IMR-90 (cell line): ENCODE measurements at regions not wholly inside any gene's neighbourhood (a gene's known extent, or its start where the extent isn't known, plus 50 kb on each side); places are given as distances from the start of the nearest gene placed in this dataset.

ENCODE experiments used
- ATAC-seq: fragments of 200-7000 bp; cut with Tn5 transposase; 2 replicates; pipeline ENCODE4 v1.9.1; 2020; ENCODE audit warnings: low read depth, mild to moderate bottlenecking, moderate library complexity
- BruUV-seq: library from RNA; stranded (reverse); fragments of 400-500 nt; replicated peaks from 2 replicates; lab custom pipeline; 2021; lab: Mats Ljungman, UMichigan
- CTCF ChIA-PET: fragments of 300-600 bp; formaldehyde crosslinking; extraction: SDS; loops from one replicate; lab custom pipeline; 2021; ENCODE audit warnings: antibody characterized with exemption; lab: Yijun Ruan, JAX
- POLR2A ChIA-PET: fragments of 300-600 bp; sonication (Branson Sonifier 250); formaldehyde crosslinking; loops from one replicate; lab custom pipeline; 2022; ENCODE audit warnings: antibody characterized with exemption; ENCODE audit not compliant: unreplicated experiment; lab: Charles Lee
- DNase-seq: peaks from one replicate; pipeline ENCODE4 v3.0.0; 2013
- H2AFZ ChIP-seq: replicated peaks from 2 replicates; pipeline ENCODE3; 2013; ENCODE audit warnings: low read length, mild to moderate bottlenecking; ENCODE audit not compliant: poor library complexity
- H2AK5ac ChIP-seq: 2 replicates; pipeline ENCODE4 v1.6.1; 2013; ENCODE audit warnings: low read depth, low read length, inconsistent platforms
- H2AK9ac ChIP-seq: replicated peaks from 2 replicates; pipeline ENCODE3; 2013; ENCODE audit warnings: mild to moderate bottlenecking, low read depth, low read length, moderate library complexity; ENCODE audit not compliant: poor library complexity
- H2BK120ac ChIP-seq: 2 replicates; pipeline ENCODE4 v1.6.1; 2013; ENCODE audit warnings: low read depth, low read length, inconsistent platforms
- H2BK15ac ChIP-seq: 3 replicates; pipeline ENCODE4 v1.6.1; 2013; ENCODE audit warnings: low read depth, low read length, inconsistent platforms
- H2BK20ac ChIP-seq: 2 replicates; pipeline ENCODE4 v1.6.1; 2013; ENCODE audit warnings: low read depth, mild to moderate bottlenecking, inconsistent platforms, low read length, moderate library complexity
- H2BK5ac ChIP-seq: 2 replicates; pipeline ENCODE4 v1.6.1; 2013; ENCODE audit warnings: mild to moderate bottlenecking, low read depth, low read length, inconsistent platforms; ENCODE audit not compliant: poor library complexity, severe bottlenecking
- H3K14ac ChIP-seq: replicated peaks from 2 replicates; pipeline ENCODE4 v1.6.1; 2013; ENCODE audit warnings: low read depth, low read length, inconsistent platforms
- H3K18ac ChIP-seq: 2 replicates; pipeline ENCODE4 v1.6.1; 2013; ENCODE audit warnings: low read depth, low read length, control low read depth
- H3K23ac ChIP-seq: 2 replicates; pipeline ENCODE4 v1.6.1; 2013; ENCODE audit warnings: low read depth, low read length, inconsistent platforms
- H3K27ac ChIP-seq: 2 replicates; pipeline ENCODE4 v1.5.1; 2013; ENCODE audit warnings: mild to moderate bottlenecking, control low read depth, low read length; ENCODE audit not compliant: insufficient read depth
- H3K27me3 ChIP-seq: 2 replicates; pipeline ENCODE4 v1.6.1; 2013; ENCODE audit warnings: low read length; ENCODE audit not compliant: control insufficient read depth, insufficient read depth
- H3K36me3 ChIP-seq: 2 replicates; pipeline ENCODE4 v1.6.1; 2013; ENCODE audit warnings: low read length, mixed read lengths; ENCODE audit not compliant: control insufficient read depth, insufficient read depth
- H3K4ac ChIP-seq: 2 replicates; pipeline ENCODE4 v1.6.1; 2013; ENCODE audit warnings: low read depth, low read length, inconsistent platforms
- H3K4me1 ChIP-seq: 2 replicates; pipeline ENCODE4 v1.6.1; 2013; ENCODE audit warnings: low read length, mixed read lengths; ENCODE audit not compliant: control insufficient read depth, insufficient read depth
- H3K4me2 ChIP-seq: 2 replicates; pipeline ENCODE4 v1.6.1; 2013; ENCODE audit warnings: low read depth, mild to moderate bottlenecking, control low read depth, low read length, moderate library complexity
- H3K4me3 ChIP-seq: 2 replicates; pipeline ENCODE4 v1.5.1; 2013; ENCODE audit warnings: low read depth, mild to moderate bottlenecking, control low read depth, low read length, moderate library complexity; ENCODE audit not compliant: insufficient read depth
- H3K56ac ChIP-seq: 2 replicates; pipeline ENCODE4 v1.6.1; 2013; ENCODE audit warnings: low read length, inconsistent platforms; ENCODE audit not compliant: insufficient read depth; ENCODE audit errors: extremely low read depth
- H3K79me1 ChIP-seq, 2 experiments: 2 replicates each; pipeline ENCODE4 v1.6.1; 2013; ENCODE audit warnings: low read length in 2 of 2, inconsistent platforms in 1 of 2, low read depth in 1 of 2
- H3K9ac ChIP-seq: 2 replicates; pipeline ENCODE4 v1.6.1; 2013; ENCODE audit warnings: low read depth, low read length, control low read depth
- H3K9me1 ChIP-seq: 2 replicates; pipeline ENCODE4 v1.6.1; 2013; ENCODE audit warnings: low read length, inconsistent platforms; ENCODE audit not compliant: insufficient read depth
- H3K9me3 ChIP-seq: 2 replicates; pipeline ENCODE4 v1.6.1; 2013; ENCODE audit warnings: low read length; ENCODE audit not compliant: control insufficient read depth, insufficient read depth
- H4K20me1 ChIP-seq: 2 replicates; pipeline ENCODE4 v1.6.1; 2013; ENCODE audit warnings: low read length, inconsistent platforms; ENCODE audit not compliant: insufficient read depth
- H4K5ac ChIP-seq: 2 replicates; pipeline ENCODE4 v1.6.1; 2013; ENCODE audit warnings: mild to moderate bottlenecking, low read depth, low read length, control low read depth
- H4K8ac ChIP-seq, 2 experiments: 2 replicates each; pipeline ENCODE4 v1.6.1; 2013; ENCODE audit warnings: low read depth in 2 of 2, low read length in 2 of 2, control low read depth in 1 of 2, inconsistent platforms in 1 of 2
- H4K91ac ChIP-seq: 2 replicates; pipeline ENCODE4 v1.6.1; 2013; ENCODE audit warnings: low read depth, low read length, inconsistent platforms; ENCODE audit not compliant: insufficient read depth
- BHLHE40 ChIP-seq: fragments of 150-350 bp; IDR thresholded peaks from 2 replicates; pipeline ENCODE4 v1.6.1; 2016; ENCODE audit warnings: mild to moderate bottlenecking, low read depth, low read length
- ELK1 ChIP-seq: fragments of 150-350 bp; IDR thresholded peaks from 2 replicates; pipeline ENCODE4 v1.6.1; 2016; ENCODE audit warnings: low read depth, mild to moderate bottlenecking, low read length, moderate library complexity, borderline replicate concordance
- MAFK ChIP-seq: IDR thresholded peaks from 2 replicates; pipeline ENCODE4 v1.6.1; 2012; ENCODE audit warnings: low read depth, low read length, improper control_type of control experiment
- MAZ ChIP-seq: IDR thresholded peaks from 2 replicates; pipeline ENCODE4 v1.6.1; 2012; ENCODE audit warnings: low read depth, mild to moderate bottlenecking, low read length, improper control_type of control experiment, moderate library complexity, borderline replicate concordance
- MXI1 ChIP-seq: IDR thresholded peaks from 2 replicates; pipeline ENCODE4 v1.6.1; 2012; ENCODE audit warnings: low read depth, mild to moderate bottlenecking, low read length, moderate library complexity, borderline replicate concordance
- NFE2L2 ChIP-seq: fragments of 150-350 bp; IDR thresholded peaks from 2 replicates; pipeline ENCODE4 v1.6.1; 2016; ENCODE audit warnings: low read depth, mild to moderate bottlenecking, low read length
- RCOR1 ChIP-seq: IDR thresholded peaks from 2 replicates; pipeline ENCODE4 v1.6.1; 2012; ENCODE audit warnings: mild to moderate bottlenecking, low read length, improper control_type of control experiment; ENCODE audit not compliant: insufficient replicate concordance
- RFX5 ChIP-seq: IDR thresholded peaks from 2 replicates; pipeline ENCODE4 v1.8.0; 2012; ENCODE audit warnings: low read depth, mild to moderate bottlenecking, low read length, moderate library complexity
- SMC3 ChIP-seq: fragments of 150-350 bp; IDR thresholded peaks from 2 replicates; pipeline ENCODE4 v1.6.1; 2016; ENCODE audit warnings: low read depth, mild to moderate bottlenecking, antibody characterized with exemption, low read length, moderate library complexity
- WGBS, 2 experiments: methylation state at CpG; one replicate each; pipeline versions ENCODE4 v1.1.5 to v1.1.7; 2013; ENCODE audit warnings: missing lambda C conversion rate in 2 of 2; ENCODE audit not compliant: insufficient read length in 1 of 2; ENCODE audit errors: extremely low coverage in 2 of 2; 5-methylcytosine and 5-hydroxymethylcytosine counted together
- dilution Hi-C: fragments of 300-500 bp; cut with HindIII; formaldehyde crosslinking; loops from one replicate; pipeline ENCODE4 v1.14.3; 2018; ENCODE audit warnings: low sequenced_read_pairs; ENCODE audit not compliant: unreplicated experiment
- in situ Hi-C: fragments of 300-500 bp; cut with MboI; formaldehyde crosslinking; loops from 3 replicates; pipeline ENCODE4 v1.14.3; 2019; ENCODE audit warnings: low sequenced_read_pairs, inconsistent platforms, mixed read lengths
- intact Hi-C: fragments of 100-400 bp; cut with micrococcal nuclease; formaldehyde crosslinking; loops from 2 replicates; pipeline ENCODE4 v1.10.0; 2022

GRCh38 chr1:226474041-226474440 lies 66.1 kb upstream of the PARP1 start:
- Histone ChIP-seq H3K27me3 (peaks cover 17% of the 10 kb centered on the region), H2BK20ac (no peak overlapping the region), H2AFZ (no peak overlapping the region), H3K36me3 (no peaks in the 10 kb centered on the region), H3K9ac (no peak overlapping the region), H3K4me1 (no peaks in the 10 kb centered on the region), H4K20me1 (no peaks in the 10 kb centered on the region), H3K23ac (no peak overlapping the region), H4K5ac (no peak overlapping the region), H2BK120ac (no peak overlapping the region), H3K18ac (no peak overlapping the region), H2BK5ac (no peak overlapping the region), H2AK5ac (no peak overlapping the region), H3K27ac (no peak overlapping the region), H3K4me3 (no peak overlapping the region), H4K8ac (no peak overlapping the region), H3K79me1 (no peaks in the 10 kb centered on the region), H3K56ac (no peak overlapping the region), H3K9me3 (no peaks in the 10 kb centered on the region), H3K4me2 (no peak overlapping the region), H2AK9ac (no peak overlapping the region), H3K4ac (no peak overlapping the region), H4K91ac (no peak overlapping the region), H3K9me1 (no peaks in the 10 kb centered on the region), H2BK15ac (no peak overlapping the region), H3K14ac (no peak overlapping the region)
- no TSS peak for BruUV-seq
- ATAC-seq (no peak), DNase-seq (no peak)
- intact Hi-C loops = no loop called here
- CTCF ChIA-PET = no interaction called here
- dilution Hi-C loops = no loop called here
- in situ Hi-C loops = no loop called here
- POLR2A ChIA-PET = no interaction called here
- no CpG with 5 or more reads among the region's 3 CpGs for WGBS, 2 experiments
- no peak for TF ChIP-seq BHLHE40
- no peak for TF ChIP-seq MAZ
- no peak for TF ChIP-seq MAFK
- no peak for TF ChIP-seq NFE2L2
- no peak for TF ChIP-seq MXI1
- TF ChIP-seq SMC3 = no peak
- TF ChIP-seq RFX5 = no peak
- no peak for TF ChIP-seq RCOR1
- TF ChIP-seq ELK1 = no peak
